ENCODE measurements at regions not wholly inside any gene's neighbourhood (a gene's known extent, or its start where the extent isn't known, plus 50 kb on each side); places are given as distances from the start of the nearest gene placed in this dataset.
A peak's percentile ranks its signal among the peaks of the same experiment; 100 is the strongest.
"Not testable (repeated sequence)": the region's sequence is repeated elsewhere in the genome, so short reads cannot be mapped to it uniquely, and the experiment has no call there.

DNA sequence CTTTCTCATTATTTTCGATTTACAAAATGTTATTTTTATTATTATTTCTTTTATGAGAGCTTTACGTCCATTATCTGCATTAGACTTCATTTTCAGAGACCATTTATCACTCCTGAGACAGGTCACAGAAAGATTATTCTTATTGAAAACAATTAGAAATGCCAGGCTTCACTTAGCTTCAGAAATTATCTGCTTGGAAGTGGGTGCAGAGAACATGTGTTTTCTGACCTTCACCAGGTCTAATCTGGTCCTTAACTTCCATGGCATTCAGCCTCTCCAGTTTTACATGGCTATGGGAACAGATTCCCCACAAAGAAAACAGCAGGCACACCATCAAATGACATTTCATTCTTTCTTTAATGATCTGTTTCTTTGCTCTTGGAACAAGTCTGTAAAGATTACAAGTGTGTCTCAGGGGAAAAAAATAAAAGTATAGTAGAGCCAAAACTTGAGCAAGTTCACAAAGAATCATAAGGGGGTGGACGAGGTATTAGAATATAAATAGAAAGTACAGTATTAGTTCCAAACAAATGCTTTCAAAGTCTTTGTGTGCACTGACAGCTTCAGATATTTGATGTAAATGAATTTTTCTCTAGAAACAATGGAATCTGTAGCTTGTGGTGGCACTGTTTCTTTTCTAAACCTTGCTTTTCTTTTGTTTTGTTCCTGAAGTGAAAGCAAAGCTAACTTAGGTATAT, 294.2 kb upstream of the MEIS2 start:
- ATAC-seq = peak; percentile 51
- intact Hi-C loops (cut with micrococcal nuclease) = no loop called here
- DNase-seq = no peak

DNA sequence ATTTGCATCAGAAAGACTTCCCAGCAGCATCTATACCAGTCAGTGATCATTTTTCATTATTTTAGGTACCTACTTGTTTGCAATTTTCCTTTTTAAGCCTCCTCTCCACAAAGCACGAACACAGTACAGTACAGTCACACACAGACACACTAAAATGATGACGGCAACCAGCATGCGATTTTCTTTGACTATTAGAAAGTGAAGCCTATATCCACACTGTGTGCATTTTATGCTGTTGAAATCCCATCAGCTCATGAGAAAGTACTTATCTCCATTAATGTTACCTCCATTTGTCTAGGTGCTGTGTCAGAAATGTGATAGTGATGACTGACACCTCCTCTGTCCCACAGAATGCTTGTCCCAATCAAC, 294.7 kb upstream of the MEIS2 start:
- DNase-seq (no peak), ATAC-seq (no peak)
- intact Hi-C loops (cut with micrococcal nuclease) = no loop called here

DNA sequence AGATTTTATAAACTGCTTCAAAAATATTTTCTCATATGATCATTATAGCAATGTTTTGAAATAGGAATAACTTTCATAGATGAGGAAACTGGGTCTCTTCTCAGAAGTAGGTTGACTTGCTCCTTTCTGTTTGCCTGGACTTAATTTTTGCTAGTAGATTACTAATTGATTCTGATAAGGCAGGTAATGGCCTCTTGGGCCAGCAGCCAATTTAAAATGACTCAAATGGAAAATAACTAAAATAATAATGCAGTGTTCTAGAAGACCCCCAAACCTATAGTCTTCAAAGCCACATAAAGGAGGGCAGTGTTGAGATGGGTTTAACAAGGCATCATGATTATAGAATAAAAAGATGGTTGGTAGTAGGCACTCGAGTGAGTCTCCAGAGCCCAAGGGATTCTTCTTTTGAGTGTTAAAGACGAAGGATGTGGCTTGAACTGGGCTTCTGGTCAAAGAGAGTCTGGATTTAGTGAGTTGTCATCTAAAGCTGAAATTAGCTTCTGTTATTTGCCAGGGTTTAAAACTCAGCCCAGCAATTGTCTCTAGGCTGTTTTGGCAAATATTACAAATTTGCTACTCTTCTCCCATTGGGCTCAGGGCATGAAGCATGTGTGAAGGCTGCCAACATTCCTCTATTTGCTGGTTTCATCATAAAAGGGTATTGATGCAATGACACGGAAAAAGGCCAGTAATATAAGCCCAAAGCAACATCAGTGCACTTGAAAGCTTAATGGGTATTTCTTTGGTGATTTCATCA, 297.1 kb upstream of the MEIS2 start:
- DNase-seq = no peak
- no peak for ATAC-seq
- intact Hi-C loops (cut with micrococcal nuclease) = no loop called here

DNA sequence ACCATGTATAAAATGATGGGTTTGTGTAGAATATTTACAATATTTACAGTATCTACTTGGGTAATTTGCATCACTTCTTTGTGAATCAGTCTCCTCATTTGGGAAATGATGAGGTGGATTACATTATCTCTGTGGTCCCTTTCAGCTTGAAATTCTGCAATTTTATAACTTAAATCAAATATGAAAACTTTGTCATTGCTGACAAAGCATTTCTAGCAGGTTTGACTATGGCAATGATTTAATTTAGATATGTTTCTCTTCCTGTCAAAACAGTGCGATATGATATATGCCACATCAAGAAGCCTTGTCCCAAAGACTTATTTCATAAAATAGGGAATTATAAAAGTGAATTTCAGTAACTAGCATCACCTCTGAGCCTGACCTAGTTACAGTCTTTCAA, 315.8 kb upstream of the MEIS2 start:
- DNase-seq (no peak), ATAC-seq (no peak)
- intact Hi-C loops (cut with micrococcal nuclease) = no loop called here

DNA sequence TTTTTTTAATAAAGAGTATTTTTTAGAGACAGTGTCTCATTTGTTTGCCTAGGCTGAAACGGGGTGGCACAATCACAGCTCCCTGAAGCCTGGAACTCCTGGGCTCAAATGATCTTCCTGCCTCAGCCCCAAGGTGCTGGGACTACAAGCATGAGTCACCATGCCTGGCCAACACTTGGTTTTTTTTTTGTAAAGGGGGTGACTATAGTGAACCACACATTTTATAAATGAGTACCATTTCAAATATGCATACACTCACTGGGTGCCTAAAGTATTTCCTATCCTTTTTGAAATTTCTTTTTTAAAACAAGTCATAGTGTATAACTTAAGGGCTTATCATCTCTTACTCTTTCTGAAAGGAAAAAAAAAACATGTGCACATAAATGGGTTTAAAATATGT, 325.2 kb upstream of the MEIS2 start:
- intact Hi-C loops (cut with micrococcal nuclease) = no loop called here
- ATAC-seq = no peak
- DNase-seq = no peak

DNA sequence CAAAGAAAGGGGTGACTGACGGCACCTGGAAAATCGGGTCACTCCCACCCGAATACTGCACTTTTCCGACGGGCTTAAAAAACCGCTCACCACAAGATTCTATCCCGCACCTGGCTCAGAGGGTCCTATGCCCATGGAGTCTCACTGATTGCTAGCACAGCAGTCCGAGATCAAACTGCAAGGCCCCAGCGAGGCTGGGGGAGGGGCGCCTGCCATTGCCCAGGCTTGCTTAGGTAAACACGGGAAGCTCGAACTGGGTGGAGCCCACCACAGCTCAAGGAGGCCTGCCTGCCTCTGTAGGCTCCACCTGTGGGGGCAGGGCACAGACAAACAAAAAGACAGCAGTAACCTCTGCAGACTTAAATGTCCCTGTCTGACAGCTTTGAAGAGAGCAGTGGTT, 327.0 kb upstream of the MEIS2 start:
- ATAC-seq; intact Hi-C loops (cut with micrococcal nuclease); DNase-seq: not testable (repeated sequence)

DNA sequence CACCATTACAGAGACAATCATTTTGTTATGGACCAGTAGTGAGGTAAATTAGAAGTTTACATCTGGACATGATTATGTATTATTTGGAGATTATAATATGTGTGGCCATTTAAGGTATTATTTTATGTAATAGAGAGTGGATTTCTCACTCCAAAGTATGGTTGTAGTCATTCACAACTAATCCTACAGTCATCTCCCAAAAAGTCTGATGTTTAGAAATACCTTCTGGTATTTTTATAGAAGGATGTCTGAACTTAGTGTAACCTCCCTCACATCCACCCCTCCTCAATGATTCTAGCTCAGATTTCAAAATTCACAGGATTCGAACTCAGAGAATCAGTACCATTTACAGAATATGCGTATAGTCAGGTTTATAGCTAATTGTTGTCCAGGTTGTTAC, 346.6 kb upstream of the MEIS2 start:
- ATAC-seq (no peak), DNase-seq (no peak)
- intact Hi-C loops (cut with micrococcal nuclease) = no loop called here

DNA sequence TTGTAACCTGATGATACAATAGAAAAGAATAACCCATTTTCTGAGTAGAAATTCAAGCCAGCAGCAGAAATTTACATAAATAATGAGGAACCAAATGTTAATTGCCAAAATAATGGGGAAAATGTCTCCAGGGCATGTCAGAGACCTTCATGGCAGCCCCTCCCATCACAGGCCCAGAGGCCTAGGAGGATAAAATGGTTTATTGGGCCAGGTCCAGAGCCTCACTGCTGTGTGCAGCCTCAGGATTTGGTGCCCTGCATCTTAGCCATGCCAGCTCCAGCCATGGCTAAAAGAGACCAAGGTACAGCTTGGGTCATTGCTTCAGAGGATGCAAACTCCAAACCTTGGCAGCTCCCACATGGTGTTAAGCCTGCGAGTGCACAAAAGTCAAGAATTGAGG, 352.1 kb upstream of the MEIS2 start:
- ATAC-seq (no peak), DNase-seq (no peak)
- intact Hi-C loops (cut with micrococcal nuclease) = no loop called here

DNA sequence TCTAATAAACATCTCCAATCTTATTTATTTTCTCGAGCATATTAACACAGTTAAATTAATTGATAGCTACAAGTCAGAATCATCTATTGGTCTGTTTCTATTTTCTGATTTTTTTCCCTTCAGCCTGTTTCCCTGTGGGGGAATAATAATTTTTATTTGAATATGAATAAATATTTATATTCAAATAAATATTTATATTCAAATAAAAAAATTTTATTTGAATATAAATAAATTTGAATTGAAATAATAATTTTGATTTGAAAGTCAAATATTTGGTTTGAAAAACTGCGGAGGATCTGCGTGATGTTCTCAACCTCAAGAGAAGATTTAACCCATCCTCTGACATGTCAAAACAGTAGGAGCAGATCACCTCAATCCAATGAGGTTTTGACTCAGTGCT, 380.1 kb upstream of the MEIS2 start:
- intact Hi-C loops (cut with micrococcal nuclease) = no loop called here
- ATAC-seq (no peak), DNase-seq (no peak)

DNA sequence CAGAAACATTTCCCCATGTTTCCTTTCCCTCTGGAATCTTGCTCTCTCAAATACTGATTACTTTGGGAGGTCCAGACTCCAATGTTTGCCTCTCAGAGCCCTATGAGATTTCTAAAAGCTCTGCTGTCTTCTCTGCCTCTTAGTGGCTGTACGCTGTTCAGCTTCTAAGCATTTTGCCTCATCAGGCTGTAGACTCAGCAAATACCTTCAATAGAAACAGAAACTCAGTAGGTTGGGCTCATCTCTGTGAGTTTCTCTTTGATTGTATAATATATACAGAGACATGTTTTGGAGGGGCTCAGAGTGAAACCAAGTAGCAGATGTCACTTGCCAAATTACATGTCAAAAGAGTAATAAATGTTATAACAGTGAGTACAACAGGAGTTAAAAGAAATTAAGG, 380.8 kb upstream of the MEIS2 start:
- no peak for ATAC-seq
- intact Hi-C loops (cut with micrococcal nuclease) = no loop called here

DNA sequence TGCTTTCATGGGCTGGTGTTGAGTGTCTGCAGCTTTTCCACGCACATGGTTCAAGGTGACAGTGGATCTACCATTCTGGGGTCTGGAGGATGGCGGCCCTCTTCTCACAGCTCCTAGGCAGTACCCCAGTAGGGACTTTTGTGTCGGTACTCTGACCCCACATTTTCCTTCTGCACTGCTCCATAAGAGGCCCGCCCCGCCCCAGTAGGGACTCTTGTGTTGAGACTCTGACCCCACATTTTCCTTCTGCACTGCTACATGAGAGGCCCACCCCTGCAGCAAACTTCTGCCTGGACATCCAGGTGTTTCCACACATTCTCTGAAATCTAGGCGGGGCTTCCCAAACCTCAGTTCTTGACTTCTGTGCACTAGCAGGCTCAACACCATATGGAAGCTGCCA, 383.4 kb upstream of the MEIS2 start:
- no peak for DNase-seq
- intact Hi-C loops (cut with micrococcal nuclease) = no loop called here

More for the DNA sequence above, 380.8 kb upstream of the MEIS2 start:
- DNase-seq = no peak

DNA sequence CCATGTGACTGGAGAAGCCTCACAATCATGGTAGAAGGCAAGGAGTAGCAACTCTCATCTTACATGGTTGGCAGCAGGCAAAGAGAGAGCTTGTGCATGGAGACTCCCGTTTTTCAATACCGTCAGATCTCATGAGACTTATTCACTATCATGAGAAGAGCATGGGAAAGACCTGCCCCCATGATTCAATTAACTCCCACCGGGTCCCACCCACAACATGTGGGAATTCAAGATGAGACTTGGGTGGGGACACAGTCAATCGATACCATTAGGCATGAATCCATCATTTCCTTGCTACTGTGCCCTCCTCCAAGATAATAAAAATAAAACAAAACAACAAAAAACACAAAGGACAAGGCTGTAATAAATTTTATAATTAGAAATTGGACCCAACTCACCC, 384.7 kb upstream of the MEIS2 start:
- ATAC-seq (no peak), DNase-seq (no peak)
- intact Hi-C loops (cut with micrococcal nuclease) = no loop called here

More for the DNA sequence above, 383.4 kb upstream of the MEIS2 start:
- ATAC-seq = no peak

DNA sequence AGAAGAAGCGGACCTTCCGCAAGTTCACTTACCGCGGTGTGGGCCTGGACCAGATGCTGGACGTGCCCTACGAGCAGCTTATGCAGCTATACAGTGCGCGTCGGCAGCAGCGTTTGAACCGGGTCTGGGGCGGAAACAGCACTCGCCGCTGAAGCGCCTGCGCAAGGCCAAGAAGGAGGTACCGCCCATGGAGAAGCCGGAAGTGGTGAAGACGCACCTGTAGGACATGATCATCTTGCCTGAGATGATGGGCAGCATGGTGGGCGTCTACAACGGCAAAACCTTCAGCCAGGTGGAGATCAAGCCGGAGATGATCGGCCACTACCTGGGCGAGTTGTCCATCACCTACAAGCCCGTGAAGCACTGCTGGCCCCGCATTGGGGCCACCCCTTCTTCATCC, 390.4 kb upstream of the MEIS2 start:
- ATAC-seq = no peak
- intact Hi-C loops (cut with micrococcal nuclease) = no loop called here
- DNase-seq = peak; percentile 21

DNA sequence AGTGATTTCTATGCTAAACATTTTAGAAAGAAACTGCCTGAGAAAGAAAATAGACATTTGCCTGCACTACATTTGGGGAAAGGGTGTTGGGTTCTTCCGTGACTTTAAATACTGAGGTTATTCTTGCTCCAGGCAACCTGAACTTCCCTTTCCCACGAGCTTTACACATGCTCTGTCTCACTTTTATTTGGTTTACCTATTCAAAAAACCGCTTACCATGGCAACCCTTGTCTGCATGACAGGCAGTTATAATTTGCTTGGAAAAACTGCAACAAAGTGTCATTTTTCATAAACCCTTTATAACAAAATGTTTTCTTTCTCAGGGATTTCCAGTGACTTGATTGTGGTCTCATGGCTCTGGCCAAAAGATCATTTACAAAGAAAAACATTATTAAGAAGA, 416.3 kb upstream of the MEIS2 start:
- intact Hi-C loops (cut with micrococcal nuclease) = no loop called here
- no peak for ATAC-seq
- DNase-seq = no peak

DNA sequence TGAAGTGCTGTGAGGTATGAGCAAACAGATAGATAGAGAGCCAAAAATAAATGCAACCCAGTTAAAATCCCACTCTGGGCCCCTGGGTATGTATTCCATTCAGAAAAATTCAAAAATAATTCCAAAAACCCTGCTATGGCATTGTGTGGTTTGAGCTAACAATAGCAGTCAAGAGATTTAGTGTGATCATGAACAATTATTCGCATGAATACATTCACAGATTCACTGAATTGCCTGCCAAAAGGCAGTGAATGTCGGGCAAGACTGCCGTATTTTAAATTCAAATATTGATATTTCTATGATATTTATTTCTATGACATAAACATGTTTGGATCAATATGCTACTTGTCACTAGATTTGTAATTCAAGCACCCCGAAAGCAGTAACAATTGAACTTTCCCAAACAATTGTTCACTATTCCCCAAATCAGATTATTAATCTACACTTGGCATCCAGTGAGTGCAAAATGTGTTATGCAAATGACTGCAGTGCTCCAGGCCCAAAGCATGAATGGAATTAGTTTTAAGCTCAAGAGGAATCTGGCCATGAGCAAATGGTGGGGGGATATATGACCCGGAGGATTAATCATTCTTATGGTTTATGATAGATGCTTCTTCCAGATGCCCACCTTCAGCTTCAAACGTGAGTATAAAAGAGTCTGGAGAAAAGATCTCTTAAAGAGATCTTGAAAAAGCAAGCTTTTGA, 417.0 kb upstream of the MEIS2 start:
- intact Hi-C loops (cut with micrococcal nuclease) = no loop called here
- DNase-seq (no peak), ATAC-seq (no peak)

DNA sequence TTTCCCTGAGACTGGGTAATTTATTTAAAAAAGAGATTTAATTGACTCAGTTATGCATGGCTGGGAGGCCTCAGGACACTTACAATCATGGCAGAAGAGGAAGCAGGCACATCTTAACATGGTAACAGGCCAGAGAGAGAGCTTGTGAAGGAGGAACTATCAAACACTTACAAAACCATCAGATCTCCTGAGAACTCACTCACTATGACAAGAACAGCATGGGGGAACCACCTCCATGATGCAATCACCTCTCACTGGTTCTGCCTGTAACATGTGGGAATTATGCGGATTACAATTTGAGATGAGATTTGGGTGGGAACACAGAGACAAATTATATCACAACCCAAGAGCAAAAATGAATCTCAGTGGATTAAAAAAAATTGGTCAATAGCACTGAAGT, 416.0 kb upstream of the TMCO5A start:
- intact Hi-C loops (cut with micrococcal nuclease) = no loop called here
- ATAC-seq = no peak
- DNase-seq = no peak

DNA sequence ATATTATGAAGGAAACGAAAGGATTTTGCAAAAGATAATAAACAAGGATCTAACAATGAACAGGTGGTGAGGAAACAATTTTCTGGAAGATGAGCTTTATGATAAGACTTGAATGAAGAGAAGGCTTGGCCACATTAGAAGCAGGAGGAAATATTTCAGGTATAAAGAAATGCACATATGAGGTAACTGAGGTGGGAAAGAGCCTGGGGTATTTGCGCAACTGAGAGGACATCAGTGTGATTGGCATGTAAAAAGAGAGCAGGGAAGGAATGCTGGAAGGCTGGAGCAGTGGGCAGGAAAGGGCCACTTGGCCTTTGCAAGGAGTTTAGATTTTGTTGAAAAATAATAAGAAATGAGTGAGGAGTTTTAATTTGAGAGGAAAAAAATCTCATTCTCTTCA, 414.4 kb upstream of the TMCO5A start:
- no peak for ATAC-seq
- DNase-seq = no peak
- intact Hi-C loops (cut with micrococcal nuclease) = no loop called here

DNA sequence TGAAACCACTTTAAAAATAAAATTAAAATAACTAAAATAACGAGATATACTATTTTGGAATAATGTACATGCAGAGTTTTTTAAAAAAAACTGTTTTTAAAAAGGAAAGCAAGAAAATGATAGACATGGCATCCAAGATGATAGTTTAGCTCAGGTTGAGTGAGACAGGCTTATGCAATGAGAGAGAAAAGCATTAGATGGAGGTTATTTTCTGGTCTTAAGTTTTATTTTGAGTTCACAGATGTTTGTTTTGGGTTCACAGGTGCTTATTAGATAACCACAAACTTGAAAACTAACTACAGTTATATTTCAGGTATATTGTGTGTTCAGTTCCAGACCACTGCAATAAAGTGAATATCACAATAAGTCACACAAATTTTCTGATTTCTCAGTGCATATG, 413.6 kb upstream of the TMCO5A start:
- ATAC-seq = no peak
- intact Hi-C loops (cut with micrococcal nuclease) = no loop called here
- no peak for DNase-seq

DNA sequence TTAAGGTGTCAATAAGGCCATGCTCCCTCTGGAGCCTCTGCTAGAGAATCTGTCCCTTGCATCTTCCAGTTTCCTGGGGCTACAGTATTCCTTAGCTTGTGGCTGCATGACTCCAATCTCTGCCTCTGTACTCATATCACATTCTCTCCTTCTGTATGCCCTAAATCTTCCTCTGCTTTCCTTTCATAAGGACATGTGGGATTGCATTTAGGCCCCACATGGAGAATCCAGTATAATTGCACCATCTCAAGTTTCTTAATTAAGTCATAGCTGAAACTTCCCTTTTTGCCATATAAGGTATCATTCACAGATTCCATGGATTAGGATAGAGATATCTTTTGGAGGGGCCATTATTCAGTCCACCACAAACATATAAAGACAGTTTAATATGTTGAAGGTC, 409.8 kb upstream of the TMCO5A start:
- DNase-seq (no peak), ATAC-seq (no peak)
- intact Hi-C loops (cut with micrococcal nuclease) = no loop called here

DNA sequence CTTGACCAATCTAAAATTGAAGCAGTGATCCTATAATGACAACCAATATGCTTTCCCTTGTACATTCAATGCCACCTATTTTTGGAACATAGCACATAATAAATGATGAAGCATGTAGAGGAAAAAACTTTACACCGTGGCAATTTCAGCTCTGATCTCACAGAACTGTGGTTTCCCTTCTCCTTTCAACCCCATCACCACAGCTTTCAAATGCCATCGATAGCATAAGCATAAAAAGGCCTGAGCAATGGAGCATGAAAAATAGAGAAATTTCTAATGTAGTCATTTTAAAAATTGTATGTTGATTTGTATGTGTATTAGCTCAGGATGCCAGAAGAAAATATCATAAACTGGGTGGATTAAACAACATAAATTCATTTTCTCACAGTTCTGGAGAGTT, 406.0 kb upstream of the TMCO5A start:
- intact Hi-C loops (cut with micrococcal nuclease) = no loop called here
- DNase-seq = no peak
- no peak for ATAC-seq
